ENCODE measurements at regions not wholly inside any gene's neighbourhood (a gene's known extent, or its start where the extent isn't known, plus 50 kb on each side); places are given as distances from the start of the nearest gene placed in this dataset.

- Histone ChIP-seq H3K14ac (ENCODE audit: insufficient read length) (no peak overlapping the region), H3K18ac (ENCODE audit: extremely low read depth, low read length) (no peak overlapping the region), H3K4ac (replicated peaks; ENCODE audit: insufficient read length, low read depth, low read length) (no peak overlapping the region), H2BK120ac (replicated peaks; ENCODE audit: low read depth, low read length) (no peak overlapping the region), H3K36me3 (ENCODE audit: control insufficient read depth in 2 of 4, insufficient read depth in 4 of 4, low read length in 3 of 4) (no peaks in the 10 kb centered on the region), H3K79me2 (ENCODE audit: control insufficient read depth in 1 of 2, insufficient read depth in 2 of 2, low read length in 2 of 2) (no peaks in the 10 kb centered on the region), H3K4me1 (replicated peaks in 1 of 4; ENCODE audit: control insufficient read depth in 3 of 4, insufficient read depth in 4 of 4, low read length in 3 of 4) (peaks cover 0 to 6% (median 0%) of the 10 kb centered on the region in 4 experiments; a peak in 1 of 7 replicates), H4K5ac (ENCODE audit: insufficient read length, low read depth, low read length) (no peak overlapping the region), H2BK20ac (ENCODE audit: low read length) (no peak overlapping the region), H2BK15ac (ENCODE audit: low read length) (0 out of 2 replicates have a peak overlapping the region, but pooled peaks have one; percentile 61), H3K9me3 (ENCODE audit: insufficient read depth in 2 of 2, low read depth in 1 of 2, low read length in 1 of 2) (peaks cover under 1 to 10% of the 10 kb centered on the region in 2 experiments; a peak in 2 of 4 replicates), H3K4me3 (ENCODE audit: extremely low read depth in 1 of 4, insufficient read depth in 2 of 4, low read depth in 3 of 4, low read length in 4 of 4) (no peak overlapping the region), H4K91ac (replicated peaks; ENCODE audit: insufficient read length, low read length) (no peak overlapping the region), H4K8ac (ENCODE audit: extremely low read depth, insufficient read depth, low read length) (no peak overlapping the region), H3K23me2 (ENCODE audit: low read depth, low read length) (no peaks in the 10 kb centered on the region), H3K27me3 (replicated peaks in 1 of 4; ENCODE audit: control insufficient read depth in 3 of 4, extremely low read depth in 1 of 4, insufficient read depth in 3 of 4, low read length in 3 of 4) (no peaks in the 10 kb centered on the region), H4K20me1 (replicated peaks in 1 of 2; ENCODE audit: control insufficient read depth in 1 of 2, insufficient read depth in 2 of 2, low read length in 2 of 2) (no peaks in the 10 kb centered on the region), H3K79me1 (ENCODE audit: low read depth, low read length) (no peaks in the 10 kb centered on the region), H2BK5ac (ENCODE audit: low read depth, low read length) (no peak overlapping the region), H2AK5ac (ENCODE audit: low read depth, low read length) (no peak overlapping the region), H3K9ac (replicated peaks in 1 of 4; ENCODE audit: extremely low read depth in 1 of 4, low read depth in 3 of 4, low read length in 3 of 4) (no peak overlapping the region), H2BK12ac (ENCODE audit: low read depth, low read length) (no peak overlapping the region), H3K27ac (ENCODE audit: low read depth, low read length) (no peak overlapping the region), H3K56ac (replicated peaks; ENCODE audit: insufficient read length, low read depth, low read length) (no peak overlapping the region), H2AFZ (ENCODE audit: low read length) (no peak overlapping the region; the same call in 1 of the 2 replicates), H3K4me2 (ENCODE audit: insufficient read depth in 1 of 2, low read depth in 2 of 2, low read length in 2 of 2) (no peak overlapping the region), H3K23ac (ENCODE audit: insufficient read length) (no peak overlapping the region)
- ChIA-PET CTCF (ENCODE audit: partially characterized antibody) (interaction anchor here (1.2 to 6.3 kb wide), 14 partner anchors 11 to 1311 kb away, joined by 3 to 56 read pairs (median 6); partner anchors contain the start of gene IGFBP3), POLR2A (ENCODE audit: partially characterized antibody) (interaction anchor here (1.0 kb wide), 1 partner anchor 8 kb away, joined by 3 read pairs; no protein-coding TSS in a partner anchor)
- 81% methylated on average over 3 of the region's 3 CpGs; no CpG with 5 or more reads in 1 of the 2 experiments for WGBS, 2 experiments (ENCODE audit: extremely low coverage in 1 of 2, insufficient coverage in 1 of 2, insufficient read length in 1 of 2, insufficient replicate concordance in 2 of 2, low coverage in 1 of 2, low lambda C conversion rate in 2 of 2, missing lambda C conversion rate in 1 of 2)
- FAIRE-seq = no peak
- no peak for DNase-seq (ENCODE audit: low read depth in 1 of 2, low spot score in 2 of 2)
- TF ChIP-seq ATF2 (IDR thresholded peaks at IDR 0.05; ENCODE audit: low read length) (no peak), CBX8 (IDR thresholded peaks at IDR 0.05; ENCODE audit: borderline replicate concordance, low read depth, low read length) (no peak), KDM1A (IDR thresholded peaks at IDR 0.05; ENCODE audit: borderline replicate concordance, low read length) (no peak), RXRA (IDR thresholded peaks at IDR 0.05; ENCODE audit: insufficient read depth, low read depth, low read length) (no peak), RBBP5 (IDR thresholded peaks at IDR 0.05; ENCODE audit: borderline replicate concordance, low read depth, low read length) (no peak), KDM4A (IDR thresholded peaks at IDR 0.05; ENCODE audit: low read depth, low read length, severe bottlenecking) (no peak), RFX5 (IDR thresholded peaks at IDR 0.05; ENCODE audit: borderline replicate concordance, low read depth, low read length) (no peak), TBP (IDR thresholded peaks at IDR 0.05; ENCODE audit: low read depth, low read length) (no peak), KDM5A (IDR thresholded peaks at IDR 0.05; ENCODE audit: low read length) (no peak), GTF2F1 (IDR thresholded peaks at IDR 0.05; ENCODE audit: borderline replicate concordance, low read depth, low read length) (no peak), NANOG (IDR thresholded peaks at IDR 0.05; ENCODE audit: insufficient read depth, low read depth, low read length, poor library complexity, severe bottlenecking) (no peak), TAF7 (optimal IDR thresholded peaks at IDR 0.05; ENCODE audit: borderline replicate concordance, low read depth, low read length) (no peak)
Observed at GRCh38 chr7:47180516-47180826, 401.4 kb downstream of the TNS3 start.

Data from H1 (cell line).